Naive B cell (primary cell): ENCODE measurements at regions not wholly inside any gene's neighbourhood (a gene's known extent, or its start where the extent isn't known, plus 50 kb on each side); places are given as distances from the start of the nearest gene placed in this dataset.
"Not testable (repeated sequence)": the region's sequence is repeated elsewhere in the genome, so short reads cannot be mapped to it uniquely, and the experiment has no call there.

Experiments used
- ATAC-seq, 2 donors: fragments of 150-1000 bp; cut with Tn5 transposase; 2 replicates each; pipeline ENCODE4 v1.10.0; 2021; ENCODE audit warnings: low read depth in 2 of 2, mild to moderate bottlenecking in 2 of 2, moderate library complexity in 2 of 2
- DNase-seq: peaks from one replicate; pipeline ENCODE4 v3.0.0; 2022
- H3K27ac Mint-ChIP-seq, 6 donors: one replicate each; pipeline ENCODE4 v1.8.0; 2020 to 2022; ENCODE audit warnings: mild to moderate bottlenecking in 6 of 6, mixed read lengths in 6 of 6, moderate library complexity in 5 of 6, inconsistent platforms in 2 of 6
- H3K27me3 Mint-ChIP-seq, 3 donors: one replicate each; pipeline ENCODE4 v1.8.0; 2021 to 2022; ENCODE audit warnings: mixed read lengths in 3 of 3, mild to moderate bottlenecking in 1 of 3
- H3K36me3 Mint-ChIP-seq, 2 donors: one replicate each; pipeline ENCODE4 v1.8.0; 2020 to 2022; ENCODE audit warnings: mixed read lengths in 2 of 2, inconsistent platforms in 1 of 2, mild to moderate bottlenecking in 1 of 2
- H3K4me1 Mint-ChIP-seq, 3 donors: one replicate each; pipeline ENCODE4 v1.8.0; 2020 to 2022; ENCODE audit warnings: mixed read lengths in 3 of 3, inconsistent platforms in 1 of 3, mild to moderate bottlenecking in 1 of 3, moderate library complexity in 1 of 3
- H3K4me3 Mint-ChIP-seq, 8 donors: one replicate each; pipeline ENCODE4 v1.8.0; 2020 to 2022; ENCODE audit warnings: mild to moderate bottlenecking in 8 of 8, mixed read lengths in 8 of 8, moderate library complexity in 8 of 8, inconsistent platforms in 2 of 8
- H3K9me3 Mint-ChIP-seq, 7 donors: one replicate each; pipeline ENCODE4 v1.8.0; 2020 to 2022; ENCODE audit warnings: mixed read lengths in 7 of 7, mild to moderate bottlenecking in 5 of 7, inconsistent platforms in 2 of 7, moderate library complexity in 1 of 7

GRCh38 chr2:183428881-183429280, 304.6 kb downstream of the NUP35 start:
- H3K4me3 Mint-ChIP-seq = no peak overlapping the region
- no peak for ATAC-seq
- H3K27me3 Mint-ChIP-seq = no peaks in the 10 kb centered on the region
- no peak for DNase-seq
- H3K27ac Mint-ChIP-seq = no peak overlapping the region
- no peaks in the 10 kb centered on the region for H3K4me1 Mint-ChIP-seq
- H3K9me3 Mint-ChIP-seq = peaks cover 4 to 33% (median 16%) of the 10 kb centered on the region in 7 donors
- no peaks in the 10 kb centered on the region for H3K36me3 Mint-ChIP-seq

- H3K36me3 Mint-ChIP-seq = peaks cover 0 to 9% of the 10 kb centered on the region in 2 donors
- no peaks in the 10 kb centered on the region for H3K4me1 Mint-ChIP-seq
- no peak for ATAC-seq
- H3K9me3 Mint-ChIP-seq = peaks cover 0 to 12% (median 3%) of the 10 kb centered on the region in 7 donors
- no peaks in the 10 kb centered on the region for H3K27me3 Mint-ChIP-seq
- no peak overlapping the region for H3K27ac Mint-ChIP-seq
- no peak for DNase-seq
- no peak overlapping the region for H3K4me3 Mint-ChIP-seq
Measured at GRCh38 chr2:183438541-183438940, 314.3 kb downstream of the NUP35 start.

GRCh38 chr2:183455056-183455455, 330.8 kb downstream of the NUP35 start:
- ATAC-seq (no peak), DNase-seq (no peak)
- peaks cover 0 to 13% (median 12%) of the 10 kb centered on the region in 7 donors for H3K9me3 Mint-ChIP-seq
- H3K27ac Mint-ChIP-seq = no peak overlapping the region
- H3K36me3 Mint-ChIP-seq = no peaks in the 10 kb centered on the region
- no peaks in the 10 kb centered on the region for H3K27me3 Mint-ChIP-seq
- no peak overlapping the region for H3K4me3 Mint-ChIP-seq
- H3K4me1 Mint-ChIP-seq = no peaks in the 10 kb centered on the region

- no peak for ATAC-seq
- H3K27ac Mint-ChIP-seq = no peak overlapping the region
- no peaks in the 10 kb centered on the region for H3K36me3 Mint-ChIP-seq
- peaks cover 0 to 15% (median 9%) of the 10 kb centered on the region in 7 donors for H3K9me3 Mint-ChIP-seq
- no peaks in the 10 kb centered on the region for H3K4me1 Mint-ChIP-seq
- H3K4me3 Mint-ChIP-seq = no peak overlapping the region
- H3K27me3 Mint-ChIP-seq = no peaks in the 10 kb centered on the region
- DNase-seq = no peak
Measured at GRCh38 chr2:183456177-183456576, 331.9 kb downstream of the NUP35 start.

- H3K36me3 Mint-ChIP-seq = no peaks in the 10 kb centered on the region
- no peaks in the 10 kb centered on the region for H3K27me3 Mint-ChIP-seq
- no peak overlapping the region for H3K27ac Mint-ChIP-seq
- ATAC-seq = no peak
- no peaks in the 10 kb centered on the region for H3K4me1 Mint-ChIP-seq
- no peak for DNase-seq
- H3K4me3 Mint-ChIP-seq = no peak overlapping the region
- H3K9me3 Mint-ChIP-seq = peaks cover 3 to 15% (median 6%) of the 10 kb centered on the region in 7 donors
Measured at GRCh38 chr2:183458460-183458859, 334.2 kb downstream of the NUP35 start.

- DNase-seq (no peak), ATAC-seq (no peak)
- H3K4me1 Mint-ChIP-seq = no peaks in the 10 kb centered on the region
- H3K4me3 Mint-ChIP-seq = no peak overlapping the region
- peaks cover 3 to 14% (median 6%) of the 10 kb centered on the region in 7 donors for H3K9me3 Mint-ChIP-seq
- H3K27ac Mint-ChIP-seq = no peak overlapping the region
- no peaks in the 10 kb centered on the region for H3K27me3 Mint-ChIP-seq
- H3K36me3 Mint-ChIP-seq = no peaks in the 10 kb centered on the region
Measured at GRCh38 chr2:183459466-183459865, 335.2 kb downstream of the NUP35 start.

- H3K9me3 Mint-ChIP-seq = peaks cover 2 to 17% (median 6%) of the 10 kb centered on the region in 7 donors
- H3K27ac Mint-ChIP-seq = no peak overlapping the region
- DNase-seq (no peak), ATAC-seq (no peak)
- H3K4me3 Mint-ChIP-seq = no peak overlapping the region
- H3K27me3 Mint-ChIP-seq = no peaks in the 10 kb centered on the region
- H3K36me3 Mint-ChIP-seq = no peaks in the 10 kb centered on the region
- H3K4me1 Mint-ChIP-seq = no peaks in the 10 kb centered on the region
Measured at GRCh38 chr2:183463821-183464220, 339.6 kb downstream of the NUP35 start.

- peaks cover 0 to 2% of the 10 kb centered on the region in 2 donors for H3K36me3 Mint-ChIP-seq
- DNase-seq = no peak
- no peak overlapping the region for H3K27ac Mint-ChIP-seq
- H3K9me3 Mint-ChIP-seq = peaks cover 7 to 30% (median 9%) of the 10 kb centered on the region in 7 donors
- ATAC-seq = no peak
- no peak overlapping the region for H3K4me3 Mint-ChIP-seq
- H3K27me3 Mint-ChIP-seq = no peaks in the 10 kb centered on the region
- no peaks in the 10 kb centered on the region for H3K4me1 Mint-ChIP-seq
Measured at GRCh38 chr2:183465048-183465447, 340.8 kb downstream of the NUP35 start.

- H3K27ac Mint-ChIP-seq = no peak overlapping the region
- no peak overlapping the region for H3K4me3 Mint-ChIP-seq
- DNase-seq = no peak
Measured at GRCh38 chr2:183474912-183475695, 350.9 kb downstream of the NUP35 start.

GRCh38 chr2:183476490-183476889, 352.2 kb downstream of the NUP35 start:
- no peak for DNase-seq
- H3K4me3 Mint-ChIP-seq = no peak overlapping the region
- H3K9me3 Mint-ChIP-seq = peaks cover 0 to 15% (median 12%) of the 10 kb centered on the region in 7 donors
- no peaks in the 10 kb centered on the region for H3K36me3 Mint-ChIP-seq
- ATAC-seq = no peak
- no peak overlapping the region for H3K27ac Mint-ChIP-seq
- H3K4me1 Mint-ChIP-seq = no peaks in the 10 kb centered on the region
- no peaks in the 10 kb centered on the region for H3K27me3 Mint-ChIP-seq

More at GRCh38 chr2:183474912-183475695, 350.9 kb downstream of the NUP35 start:
- Mint-ChIP-seq H3K9me3 (peaks cover 4 to 19% (median 12%) of the 10 kb centered on the region in 7 donors), H3K4me1 (no peaks in the 10 kb centered on the region), H3K36me3 (peaks cover 0 to 6% of the 10 kb centered on the region in 2 donors), H3K27me3 (no peaks in the 10 kb centered on the region)
- no peak for ATAC-seq

GRCh38 chr2:183477296-183477695, 353.1 kb downstream of the NUP35 start:
- no peak overlapping the region for H3K4me3 Mint-ChIP-seq
- ATAC-seq = no peak
- no peaks in the 10 kb centered on the region for H3K4me1 Mint-ChIP-seq
- peaks cover 0 to 22% (median 15%) of the 10 kb centered on the region in 7 donors for H3K9me3 Mint-ChIP-seq
- no peak for DNase-seq
- no peaks in the 10 kb centered on the region for H3K36me3 Mint-ChIP-seq
- H3K27me3 Mint-ChIP-seq = no peaks in the 10 kb centered on the region
- H3K27ac Mint-ChIP-seq = no peak overlapping the region

- H3K9me3 Mint-ChIP-seq = peaks cover 0 to 33% (median 18%) of the 10 kb centered on the region in 7 donors
- DNase-seq, H3K4me1 Mint-ChIP-seq, H3K36me3 Mint-ChIP-seq, H3K27ac Mint-ChIP-seq, ATAC-seq, H3K4me3 Mint-ChIP-seq, H3K27me3 Mint-ChIP-seq: not testable (repeated sequence)
Measured at GRCh38 chr2:183478941-183479595, 354.8 kb downstream of the NUP35 start.

GRCh38 chr2:183487326-183487725, 363.1 kb downstream of the NUP35 start:
- Mint-ChIP-seq H3K4me1 (no peaks in the 10 kb centered on the region), H3K27me3 (no peaks in the 10 kb centered on the region), H3K36me3 (no peaks in the 10 kb centered on the region), H3K27ac (no peak overlapping the region), H3K9me3 (peaks cover 0 to 12% (median 10%) of the 10 kb centered on the region in 7 donors), H3K4me3 (no peak overlapping the region)
- DNase-seq (no peak), ATAC-seq (no peak)

- no peak for ATAC-seq
- H3K36me3 Mint-ChIP-seq = no peaks in the 10 kb centered on the region
- H3K4me3 Mint-ChIP-seq = no peak overlapping the region
- DNase-seq = no peak
- H3K27ac Mint-ChIP-seq = no peak overlapping the region
- no peaks in the 10 kb centered on the region for H3K4me1 Mint-ChIP-seq
- H3K27me3 Mint-ChIP-seq = no peaks in the 10 kb centered on the region
- H3K9me3 Mint-ChIP-seq = peaks cover 0 to 12% (median 4%) of the 10 kb centered on the region in 7 donors
Measured at GRCh38 chr2:183488421-183488820, 364.2 kb downstream of the NUP35 start.
